ENCODE measurements at regions not wholly inside any gene's neighbourhood (a gene's known extent, or its start where the extent isn't known, plus 50 kb on each side); places are given as distances from the start of the nearest gene placed in this dataset.

GRCh38 chr9:13717322-13718054 lies 438.0 kb upstream of the MPDZ start:
- no peak for TF ChIP-seq CTCF (IDR thresholded peaks at IDR 0.05; ENCODE audit: borderline replicate concordance, insufficient read depth, low read depth, low read length)
- H3K4me3 ChIP-seq (ENCODE audit: low read depth, low read length), result no peak overlapping the region

- H3K4me3 ChIP-seq (ENCODE audit: low read depth, low read length), result no peak overlapping the region
- no peak for TF ChIP-seq CTCF (IDR thresholded peaks at IDR 0.05; ENCODE audit: borderline replicate concordance, insufficient read depth, low read depth, low read length)
Measured at GRCh38 chr9:13716601-13717321, 437.3 kb upstream of the MPDZ start.

- H3K4me3 ChIP-seq (ENCODE audit: low read depth, low read length), result no peak overlapping the region
- no peak for TF ChIP-seq CTCF (IDR thresholded peaks at IDR 0.05; ENCODE audit: borderline replicate concordance, insufficient read depth, low read depth, low read length)
Measured at GRCh38 chr9:13716090-13716489, 436.6 kb upstream of the MPDZ start.

- no peak for TF ChIP-seq CTCF (IDR thresholded peaks at IDR 0.05; ENCODE audit: borderline replicate concordance, insufficient read depth, low read depth, low read length)
Measured at GRCh38 chr9:13715430-13715829, 435.9 kb upstream of the MPDZ start.

GRCh38 chr9:13707612-13708576 lies 428.4 kb upstream of the MPDZ start:
- no peak overlapping the region for H3K4me3 ChIP-seq (ENCODE audit: low read depth, low read length)
- TF ChIP-seq CTCF (IDR thresholded peaks at IDR 0.05; ENCODE audit: borderline replicate concordance, insufficient read depth, low read depth, low read length), result no peak

More at GRCh38 chr9:13715430-13715829, 435.9 kb upstream of the MPDZ start:
- no peak overlapping the region for H3K4me3 ChIP-seq (ENCODE audit: low read depth, low read length)

- no peak overlapping the region for H3K4me3 ChIP-seq (ENCODE audit: low read depth, low read length)
- no peak for TF ChIP-seq CTCF (IDR thresholded peaks at IDR 0.05; ENCODE audit: borderline replicate concordance, insufficient read depth, low read depth, low read length)
Measured at GRCh38 chr9:13705918-13706317, 426.4 kb upstream of the MPDZ start.
